ENCODE measurements at regions not wholly inside any gene's neighbourhood (a gene's known extent, or its start where the extent isn't known, plus 50 kb on each side); places are given as distances from the start of the nearest gene placed in this dataset.
"Not testable (repeated sequence)": the region's sequence is repeated elsewhere in the genome, so short reads cannot be mapped to it uniquely, and the experiment has no call there.

DNA sequence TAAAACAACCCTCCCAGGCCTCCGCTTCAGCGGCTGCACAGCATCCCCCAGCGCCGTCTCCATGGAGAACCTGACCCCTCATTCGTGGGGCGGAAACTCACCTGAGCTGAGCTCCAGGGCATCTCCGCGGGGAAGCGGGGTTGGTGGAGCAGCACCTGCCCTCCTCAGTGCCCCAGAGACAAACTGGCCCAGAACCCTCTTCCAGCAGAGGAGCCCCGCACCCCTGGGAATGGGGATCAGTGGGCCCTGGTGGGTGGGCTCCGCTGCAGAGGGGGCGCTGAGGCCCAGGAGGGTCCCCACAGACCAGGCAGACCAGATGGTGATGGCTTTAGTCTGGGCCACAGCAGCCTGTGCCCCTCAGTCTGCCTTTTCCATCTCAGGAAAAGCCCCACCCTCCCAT is 261.2 kb downstream of the ADGRD1 start:
- DNase-seq (ENCODE audit: low read depth): not testable (repeated sequence)

GRCh38 chr12:131216587-131216986 is 262.9 kb downstream of the ADGRD1 start:
- not testable (repeated sequence) for DNase-seq (ENCODE audit: low read depth)

GRCh38 chr12:131217024-131217586 is 263.4 kb downstream of the ADGRD1 start:
- no peak for DNase-seq (ENCODE audit: low read depth)

DNA sequence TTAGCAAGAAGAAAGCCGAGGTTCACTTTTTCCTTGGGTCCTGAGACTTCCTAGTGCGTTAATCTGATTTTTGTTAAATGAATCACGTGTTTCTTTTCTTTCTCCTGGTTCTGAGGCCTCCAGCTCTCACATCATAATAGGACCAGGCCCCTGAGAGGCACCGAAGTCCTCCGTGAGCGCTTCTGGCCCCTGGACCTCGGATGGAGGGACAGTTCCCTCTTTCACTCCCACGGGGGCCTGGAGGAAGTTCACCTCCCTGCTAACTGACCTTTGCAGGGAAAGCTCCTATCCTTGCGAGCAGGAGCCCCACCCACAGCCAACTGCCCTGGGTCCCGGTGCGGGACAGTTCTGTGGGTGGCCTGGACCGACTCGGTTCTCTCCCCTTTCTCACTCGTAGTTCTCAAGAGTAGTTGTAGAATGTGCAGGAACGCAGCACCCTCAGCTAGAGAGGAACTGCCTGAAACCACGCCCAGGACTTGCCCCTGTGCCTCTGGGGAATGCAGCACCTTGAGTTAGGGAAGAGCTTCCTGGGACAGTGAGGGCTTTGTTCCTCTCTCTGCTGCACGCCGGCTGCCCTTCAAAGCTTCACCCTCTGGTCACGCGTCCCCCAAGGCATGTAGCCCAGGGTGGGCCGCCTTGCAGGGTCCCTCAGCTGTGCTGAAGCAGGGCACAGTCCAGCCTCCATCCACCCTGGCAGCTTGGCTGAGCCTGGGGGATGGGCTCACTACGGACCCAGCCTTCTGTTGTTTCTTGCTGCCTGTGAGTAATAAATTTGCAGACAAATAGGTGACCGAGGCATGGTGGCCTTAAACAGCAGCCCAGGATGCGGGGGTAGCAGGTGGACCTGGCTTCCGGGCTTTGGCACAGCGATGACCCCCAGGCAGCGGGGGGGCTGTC is 264.6 kb downstream of the ADGRD1 start:
- no peak for DNase-seq (ENCODE audit: low read depth)

DNA sequence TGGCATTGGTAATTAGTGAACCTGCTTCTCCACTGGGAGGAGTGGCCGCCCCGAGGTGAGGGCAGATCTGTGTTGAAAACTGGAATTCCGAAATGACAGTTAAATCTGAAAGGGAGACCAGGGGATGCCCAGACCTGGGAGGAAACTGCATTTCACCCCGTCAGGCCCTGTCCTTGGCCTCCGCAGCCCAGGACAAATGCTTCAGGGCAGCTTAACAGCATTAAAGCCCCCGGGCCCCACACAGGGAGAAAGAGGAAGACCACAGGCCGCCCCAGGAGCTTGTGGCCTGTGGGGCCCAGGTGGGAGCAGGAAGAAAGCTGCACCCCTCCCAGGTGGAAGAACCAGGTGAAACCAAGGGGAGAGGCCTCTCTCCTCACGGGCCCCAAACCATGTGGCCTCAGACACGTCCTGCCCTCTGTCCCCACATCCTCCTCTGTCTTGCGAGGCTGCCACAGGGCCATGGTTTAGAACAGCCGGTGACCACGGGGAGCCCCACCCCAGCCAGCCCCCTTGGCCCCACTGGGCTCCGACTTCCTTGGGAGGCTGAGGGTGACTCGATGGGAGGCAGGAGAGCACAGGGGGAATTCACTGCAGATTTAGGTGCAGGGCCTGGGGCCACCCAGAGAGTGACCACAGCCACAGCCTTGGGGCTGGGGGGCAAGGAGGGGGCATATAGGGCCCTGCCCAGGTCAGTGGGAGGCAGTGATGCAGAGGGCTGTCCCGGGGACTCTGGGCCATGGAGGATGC is 265.4 kb downstream of the ADGRD1 start:
- DNase-seq (ENCODE audit: low read depth): no peak

DNA sequence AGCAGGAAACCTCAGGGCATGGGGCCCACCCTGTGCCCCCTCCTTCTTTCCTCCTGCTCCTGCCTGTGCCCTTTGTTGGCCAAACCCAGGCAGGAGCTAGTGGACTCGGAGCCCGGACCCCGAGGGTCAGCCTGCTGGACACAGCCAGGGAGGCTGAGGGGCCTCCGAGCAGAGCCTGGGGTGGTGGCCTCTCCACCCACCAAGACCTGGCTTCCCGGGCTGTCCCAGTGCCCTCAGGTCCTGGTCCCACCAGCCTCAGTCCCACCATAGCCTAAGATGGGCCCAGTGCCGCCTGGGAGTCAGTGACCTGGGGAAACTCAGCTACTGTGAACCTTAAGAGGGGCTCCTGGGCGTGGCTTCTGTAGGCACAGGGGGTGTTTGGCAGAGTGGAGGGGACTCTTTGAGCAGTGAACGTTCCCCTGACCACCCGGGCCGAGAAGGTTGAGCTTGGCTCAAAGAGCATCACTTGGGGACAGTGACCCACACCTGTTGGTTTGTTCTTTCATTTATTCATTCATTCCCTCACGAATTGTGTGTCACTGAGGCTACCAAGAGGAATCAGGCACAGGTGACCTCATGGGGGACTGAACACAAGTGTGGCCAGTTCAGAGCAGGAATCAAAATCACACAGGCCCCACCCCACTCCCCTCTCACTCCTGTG is 266.1 kb downstream of the ADGRD1 start:
- no peak for DNase-seq (ENCODE audit: low read depth)

- no peak for DNase-seq (ENCODE audit: low read depth)
These were observed 266.6 kb downstream of the ADGRD1 start for GRCh38 chr12:131220331-131220685.

GRCh38 chr12:131221061-131221956 is 267.6 kb downstream of the ADGRD1 start:
- DNase-seq (ENCODE audit: low read depth): no peak

DNA sequence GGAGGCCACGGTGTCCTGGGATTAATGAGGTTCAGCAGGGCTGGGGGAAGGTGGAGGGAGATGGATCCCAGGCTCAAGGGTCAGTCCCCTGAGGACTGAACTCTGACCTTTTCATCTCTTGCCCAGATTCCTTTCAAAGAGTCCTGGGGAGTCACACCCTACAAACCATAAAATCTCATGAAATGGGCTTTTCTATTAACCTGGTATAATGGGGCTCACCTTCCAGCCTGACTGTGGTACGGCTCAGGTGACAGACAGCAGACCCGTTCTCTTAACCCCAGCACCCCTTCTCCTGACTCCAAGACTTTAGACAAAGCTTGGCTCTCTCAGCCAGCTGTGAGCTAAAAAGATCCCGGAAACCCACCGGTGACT is 268.2 kb downstream of the ADGRD1 start:
- DNase-seq (ENCODE audit: low read depth): no peak

GRCh38 chr12:131222329-131223139 is 268.8 kb downstream of the ADGRD1 start:
- DNase-seq (ENCODE audit: low read depth): no peak

DNA sequence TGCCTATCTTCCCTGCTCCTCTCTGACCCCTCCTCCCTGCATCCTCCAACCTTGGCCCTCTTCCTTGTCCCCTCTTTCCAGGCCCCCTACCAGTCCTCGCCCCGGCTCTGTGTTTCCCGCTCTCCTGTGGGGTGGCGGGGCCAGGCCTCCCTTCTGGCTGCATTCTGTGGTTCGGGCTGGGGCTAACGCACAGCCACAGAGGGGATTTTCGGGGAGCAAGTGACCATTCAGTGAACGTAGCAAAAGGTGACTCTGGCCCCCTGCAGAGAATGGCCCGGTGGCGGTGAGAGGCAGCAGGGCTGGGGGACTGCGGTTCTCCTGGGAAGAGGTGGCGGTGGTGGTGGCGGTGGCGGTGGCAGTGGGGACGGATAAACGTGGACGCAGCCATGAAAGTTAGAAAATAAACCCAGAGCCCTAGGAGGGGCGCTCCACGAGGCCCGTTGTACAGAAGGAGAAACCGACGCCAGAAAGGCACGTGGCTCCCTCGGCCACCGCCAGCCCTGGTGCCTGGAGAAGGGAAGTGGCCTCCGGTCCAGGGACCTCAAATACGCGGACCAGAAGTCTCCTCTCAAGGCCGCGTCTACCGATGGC is 269.6 kb downstream of the ADGRD1 start:
- DNase-seq (ENCODE audit: low read depth): no peak

DNA sequence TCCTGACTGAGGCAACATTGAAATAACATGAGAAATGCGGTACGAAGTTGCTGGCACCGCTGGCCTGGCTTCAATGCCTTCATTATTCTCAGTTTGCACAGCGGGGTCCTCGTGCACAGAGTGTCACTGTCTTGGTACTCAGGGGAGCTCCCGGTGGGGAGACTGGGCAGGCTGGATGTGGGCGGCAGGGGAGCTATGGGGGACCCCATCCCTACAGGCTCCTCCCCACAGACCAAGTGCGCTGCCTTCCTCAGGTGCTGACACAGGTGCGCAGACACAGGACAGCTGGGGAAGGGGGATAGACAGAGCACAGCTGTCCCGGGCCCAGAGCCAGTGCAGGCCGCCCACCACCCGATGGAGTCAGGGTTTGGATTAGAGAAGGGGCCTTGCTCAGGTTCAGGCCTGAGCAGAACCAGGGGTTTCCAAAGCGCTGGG is 270.1 kb downstream of the ADGRD1 start:
- DNase-seq (ENCODE audit: low read depth): no peak

GRCh38 chr12:131224226-131225065 is 270.7 kb downstream of the ADGRD1 start:
- DNase-seq (ENCODE audit: low read depth): not testable (repeated sequence)

- DNase-seq (ENCODE audit: low read depth): not testable (repeated sequence)
These were observed 271.3 kb downstream of the ADGRD1 start for GRCh38 chr12:131225066-131225380.

DNA sequence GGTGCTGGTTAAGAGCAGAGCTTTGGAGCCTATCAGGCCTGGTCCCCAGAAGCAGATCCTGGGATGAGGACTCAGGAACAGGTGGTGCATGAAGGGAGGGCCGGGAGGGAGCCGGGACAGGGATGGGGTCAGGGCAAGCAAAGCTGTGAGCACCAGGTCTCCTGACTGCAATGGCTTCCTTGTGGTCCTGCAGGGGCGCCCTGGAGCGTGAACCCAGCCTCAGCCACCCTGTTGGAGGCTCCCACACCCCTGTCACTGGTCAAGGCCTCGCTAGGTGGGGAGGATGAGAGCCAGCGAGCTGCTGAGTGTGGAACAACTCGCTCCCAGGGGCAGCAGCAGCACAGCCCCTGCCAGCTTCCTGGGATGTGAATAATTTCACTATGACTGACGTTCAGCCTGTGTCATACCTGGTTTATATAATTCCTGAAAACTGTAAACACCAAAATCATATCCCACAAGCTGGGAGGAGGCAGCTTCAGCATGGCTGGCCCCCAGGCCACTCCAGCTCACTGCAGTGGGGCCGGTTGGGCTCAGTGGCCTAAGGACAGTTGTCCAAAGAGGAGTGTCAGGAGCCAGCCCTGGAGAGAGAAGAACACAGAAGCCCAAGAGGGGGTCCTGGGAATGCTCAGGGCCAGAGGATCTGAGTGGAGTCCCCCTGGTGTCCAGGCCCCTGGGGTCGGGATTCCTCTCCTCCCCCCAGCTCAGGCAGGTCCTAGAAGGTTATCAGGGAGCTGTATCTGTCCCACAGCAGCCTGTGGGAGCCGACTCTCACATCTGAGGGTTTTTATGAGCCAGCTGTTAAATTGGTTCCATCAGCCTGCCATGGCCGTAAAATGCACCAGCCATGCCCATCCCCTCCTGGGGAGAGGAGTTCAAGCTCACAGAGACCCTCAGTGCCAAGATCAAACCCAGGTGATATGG is 272.9 kb downstream of the ADGRD1 start:
- no peak for DNase-seq (ENCODE audit: low read depth)

DNA sequence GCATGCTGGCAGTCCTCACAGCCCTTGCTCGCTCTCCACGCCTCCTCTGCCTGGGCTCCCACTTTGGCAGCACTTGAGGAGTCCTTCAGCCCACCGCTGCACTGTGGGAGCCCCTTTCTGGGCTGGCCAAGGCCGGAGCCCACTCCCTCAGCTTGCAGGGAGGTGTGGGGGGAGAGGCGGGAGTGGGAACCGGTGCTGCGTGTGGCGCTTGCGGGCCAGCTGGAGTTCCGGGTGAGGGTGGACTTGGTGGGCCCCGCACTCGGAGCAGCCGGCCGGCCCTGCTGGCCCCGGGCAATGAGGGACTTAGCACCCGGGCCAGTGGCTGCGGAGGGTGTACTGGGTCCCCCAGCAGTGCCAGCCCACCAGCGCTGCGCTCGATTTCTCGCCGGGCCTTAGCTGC is 273.9 kb downstream of the ADGRD1 start:
- not testable (repeated sequence) for DNase-seq (ENCODE audit: low read depth)

DNA sequence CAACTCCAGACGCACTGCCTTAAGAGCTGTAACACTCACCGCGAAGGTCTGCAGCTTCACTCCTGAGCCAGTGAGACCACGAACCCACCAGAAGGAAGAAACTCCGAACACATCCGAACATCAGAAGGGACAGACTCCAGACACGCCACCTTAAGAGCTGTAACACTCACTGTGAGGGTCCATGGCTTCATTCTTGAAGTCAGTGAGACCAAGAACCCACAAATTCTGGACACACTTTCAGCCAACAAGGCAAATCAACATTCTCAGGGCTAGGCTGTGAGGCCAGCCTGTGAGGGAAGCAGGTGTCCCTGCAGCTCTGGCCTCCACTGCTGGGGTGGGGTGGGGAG is 275.3 kb downstream of the ADGRD1 start:
- DNase-seq (ENCODE audit: low read depth): not testable (repeated sequence)

Data from stimulated activated CD8-positive, alpha-beta memory T cell treated with anti-CD3 and anti-CD28 coated beads, Interleukin-12 subunit alpha, Interleukin-12 subunit beta, amount 100 ng/mL, for 4 hours (primary cell).